Pancreas (tissue), 10 donors: ENCODE measurements at regions not wholly inside any gene's neighbourhood (a gene's known extent, or its start where the extent isn't known, plus 50 kb on each side); places are given as distances from the start of the nearest gene placed in this dataset.

Experiments used
- ATAC-seq, 4 donors: fragments of 200-7000 bp; cut with Tn5 transposase; one replicate each; pipeline versions ENCODE4 v1.8.0 to v1.9.1; 2020; ENCODE audit warnings: mild to moderate bottlenecking in 4 of 4, moderate library complexity in 4 of 4
- DNase-seq, 6 donors: peaks; one replicate each; pipeline ENCODE4 v3.0.0-alpha.2; 2020
- FAIRE-seq: peaks from 2 replicates; lab custom pipeline; 2012; peaks lifted over from hg19 to GRCh38; lab: Jason Lieb, UNC
- H3K27ac ChIP-seq, 4 donors: fragments of 200-600 bp; sonication (generic); 1 replicate in 3 of 4; 2 replicates in 1 of 4; pipeline versions ENCODE4 v1.5.0 to v1.8.0; 2020
- H3K27me3 ChIP-seq, 4 donors: fragments of 200-600 bp; one replicate each; pipeline ENCODE4 v1.8.0; 2021
- H3K36me3 ChIP-seq, 3 donors: fragments of 200-600 bp; sonication (generic) in 1 of 3; one replicate each; pipeline versions ENCODE4 v1.5.0 to v1.8.0; 2020 to 2021
- H3K4me1 ChIP-seq, 3 donors: fragments of 200-600 bp; one replicate each; pipeline ENCODE4 v1.8.0; 2021
- H3K4me3 ChIP-seq, 4 donors: fragments of 200-600 bp; sonication (generic) in 2 of 4; one replicate each; pipeline versions ENCODE4 v1.5.0 to v1.8.0; 2020 to 2021
- H3K9me3 ChIP-seq, 4 donors: fragments of 200-600 bp; one replicate each; pipeline ENCODE4 v1.8.0; 2021
- WGBS, 2 donors: extraction: QIAGEN DNeasy Blood & Tissue Kit; methylation state at CpG; one replicate each; pipeline ENCODE4 v1.1.7; 2013; 5-methylcytosine and 5-hydroxymethylcytosine counted together
- intact Hi-C, 3 donors: fragments of 100-400 bp; cut with DNase I; formaldehyde crosslinking; loops; one replicate each; pipeline versions ENCODE4 v1.11.1 to v1.14.2; 2022
- TF ChIP-seq, protein P1 (sequence below), 4 donors: fragments of 200-600 bp; sonication (generic) in 3 of 4; IDR thresholded peaks; one replicate each; pipeline versions ENCODE4 v1.5.0 to v1.8.0; 2021; ENCODE audit warnings: antibody characterized with exemption in 4 of 4
- donor health status: healthy with polysubstance abuse.
- donor health status: DM: no; HTN: no; CAD: no; lungs with moderate emphysema.
- donor health status: DM: no; HTN: no; CAD: no.
- donor health status: control.
- donor health status: control.
- donor health status: Bipolar disorder and iron deficiency.
- donor health status: DM: yes; HTN: yes; CAD: no.
- donor health status: DM: no; HTN: no; CAD: no.
- donor health status: DM: no; HTN: no; CAD: no.
- donor health status: DM: yes; HTN: yes; CAD: no.

DNA sequence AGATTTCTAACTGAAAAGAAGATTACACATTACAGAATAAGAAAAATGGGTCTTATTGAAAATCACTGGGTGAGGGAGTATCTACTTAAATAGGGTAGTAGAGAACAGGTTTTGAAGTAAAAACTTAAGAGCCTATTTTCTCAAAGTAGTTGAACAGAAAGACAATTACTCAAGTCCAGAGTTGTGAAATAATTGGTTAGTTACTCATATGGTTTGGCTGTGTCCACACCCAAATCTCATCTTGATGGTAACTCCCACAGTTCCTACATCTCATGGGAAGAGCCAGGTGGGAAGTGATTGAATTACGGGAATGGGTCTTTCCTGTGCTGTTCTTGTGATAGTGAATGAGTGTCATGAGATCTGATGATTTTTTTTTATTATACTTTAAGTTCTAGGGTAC, 1035.3 kb upstream of the GJE1 start:
- ATAC-seq, result no peak
- intact Hi-C loops, result no loop called here
- FAIRE-seq, result no peak

DNA sequence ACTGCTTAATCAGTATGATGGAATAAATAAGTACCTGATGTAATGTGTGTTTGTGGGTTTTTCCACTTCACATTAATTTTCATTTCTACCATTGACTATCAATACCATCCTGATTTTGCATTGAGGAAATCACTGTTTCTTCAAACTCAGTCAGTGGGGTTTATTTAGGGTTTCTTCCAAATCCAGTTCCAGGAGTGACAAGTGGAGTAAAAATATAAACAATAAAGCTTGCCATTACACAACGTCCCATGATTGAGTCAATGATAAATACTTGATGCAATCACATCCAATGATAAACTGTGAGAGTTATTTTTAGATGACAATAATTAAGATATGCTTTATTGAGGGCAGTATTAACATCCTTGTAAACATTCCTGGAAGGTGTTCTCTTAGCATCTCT, 1037.4 kb upstream of the GJE1 start:
- H3K4me3 ChIP-seq, result no peak overlapping the region
- H3K9me3 ChIP-seq, result no peaks in the 10 kb centered on the region
- no peak for ATAC-seq
- intact Hi-C loops, result no loop called here
- TF ChIP-seq, protein P1, sequence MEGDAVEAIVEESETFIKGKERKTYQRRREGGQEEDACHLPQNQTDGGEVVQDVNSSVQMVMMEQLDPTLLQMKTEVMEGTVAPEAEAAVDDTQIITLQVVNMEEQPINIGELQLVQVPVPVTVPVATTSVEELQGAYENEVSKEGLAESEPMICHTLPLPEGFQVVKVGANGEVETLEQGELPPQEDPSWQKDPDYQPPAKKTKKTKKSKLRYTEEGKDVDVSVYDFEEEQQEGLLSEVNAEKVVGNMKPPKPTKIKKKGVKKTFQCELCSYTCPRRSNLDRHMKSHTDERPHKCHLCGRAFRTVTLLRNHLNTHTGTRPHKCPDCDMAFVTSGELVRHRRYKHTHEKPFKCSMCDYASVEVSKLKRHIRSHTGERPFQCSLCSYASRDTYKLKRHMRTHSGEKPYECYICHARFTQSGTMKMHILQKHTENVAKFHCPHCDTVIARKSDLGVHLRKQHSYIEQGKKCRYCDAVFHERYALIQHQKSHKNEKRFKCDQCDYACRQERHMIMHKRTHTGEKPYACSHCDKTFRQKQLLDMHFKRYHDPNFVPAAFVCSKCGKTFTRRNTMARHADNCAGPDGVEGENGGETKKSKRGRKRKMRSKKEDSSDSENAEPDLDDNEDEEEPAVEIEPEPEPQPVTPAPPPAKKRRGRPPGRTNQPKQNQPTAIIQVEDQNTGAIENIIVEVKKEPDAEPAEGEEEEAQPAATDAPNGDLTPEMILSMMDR (IDR thresholded peaks at IDR 0.05), result no peak
- no peak overlapping the region for H3K27ac ChIP-seq
- H3K36me3 ChIP-seq, result no peaks in the 10 kb centered on the region
- no peaks in the 10 kb centered on the region for H3K4me1 ChIP-seq
- no peaks in the 10 kb centered on the region for H3K27me3 ChIP-seq
- no peak for DNase-seq
- FAIRE-seq, result no peak
- 18 to 29% methylated on average over 1 of the region's 1 CpG for WGBS, 2 donors

More for the DNA sequence above, 1035.3 kb upstream of the GJE1 start:
- DNase-seq, result no peak
- TF ChIP-seq, protein P1 (IDR thresholded peaks at IDR 0.05), result no peak
- no peaks in the 10 kb centered on the region for H3K4me1 ChIP-seq
- WGBS, 2 donors, result 41 to 42% methylated on average over 1 of the region's 1 CpG
- no peaks in the 10 kb centered on the region for H3K9me3 ChIP-seq
- H3K27ac ChIP-seq, result no peak overlapping the region
- no peaks in the 10 kb centered on the region for H3K36me3 ChIP-seq
- no peak overlapping the region for H3K4me3 ChIP-seq
- H3K27me3 ChIP-seq, result no peaks in the 10 kb centered on the region

DNA sequence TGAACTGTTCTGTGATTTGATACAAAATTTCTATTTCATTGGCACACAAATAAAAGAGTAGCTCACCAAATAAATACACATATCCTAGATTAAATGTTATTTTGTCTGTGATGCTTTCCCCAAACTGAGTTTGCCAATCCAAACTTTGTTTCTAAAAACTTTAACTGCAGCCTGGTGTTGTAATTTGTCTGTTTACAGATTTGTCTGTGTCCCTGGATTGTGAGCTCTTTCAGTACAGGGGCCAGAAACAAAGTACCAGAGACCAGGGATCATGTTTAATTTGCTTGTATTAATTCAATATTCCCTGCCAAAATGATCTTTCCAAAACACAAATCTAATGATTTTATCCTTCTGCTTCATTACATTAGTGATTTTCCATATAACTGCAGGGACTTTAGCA, 1044.6 kb upstream of the GJE1 start:
- Histone ChIP-seq H3K27me3 (no peaks in the 10 kb centered on the region), H3K36me3 (no peaks in the 10 kb centered on the region), H3K9me3 (no peaks in the 10 kb centered on the region), H3K4me1 (no peaks in the 10 kb centered on the region), H3K4me3 (no peak overlapping the region), H3K27ac (no peak overlapping the region)
- no peak for DNase-seq
- intact Hi-C loops, result no loop called here
- no peak for ATAC-seq
- TF ChIP-seq, protein P1 (IDR thresholded peaks at IDR 0.05), result no peak
- no peak for FAIRE-seq

DNA sequence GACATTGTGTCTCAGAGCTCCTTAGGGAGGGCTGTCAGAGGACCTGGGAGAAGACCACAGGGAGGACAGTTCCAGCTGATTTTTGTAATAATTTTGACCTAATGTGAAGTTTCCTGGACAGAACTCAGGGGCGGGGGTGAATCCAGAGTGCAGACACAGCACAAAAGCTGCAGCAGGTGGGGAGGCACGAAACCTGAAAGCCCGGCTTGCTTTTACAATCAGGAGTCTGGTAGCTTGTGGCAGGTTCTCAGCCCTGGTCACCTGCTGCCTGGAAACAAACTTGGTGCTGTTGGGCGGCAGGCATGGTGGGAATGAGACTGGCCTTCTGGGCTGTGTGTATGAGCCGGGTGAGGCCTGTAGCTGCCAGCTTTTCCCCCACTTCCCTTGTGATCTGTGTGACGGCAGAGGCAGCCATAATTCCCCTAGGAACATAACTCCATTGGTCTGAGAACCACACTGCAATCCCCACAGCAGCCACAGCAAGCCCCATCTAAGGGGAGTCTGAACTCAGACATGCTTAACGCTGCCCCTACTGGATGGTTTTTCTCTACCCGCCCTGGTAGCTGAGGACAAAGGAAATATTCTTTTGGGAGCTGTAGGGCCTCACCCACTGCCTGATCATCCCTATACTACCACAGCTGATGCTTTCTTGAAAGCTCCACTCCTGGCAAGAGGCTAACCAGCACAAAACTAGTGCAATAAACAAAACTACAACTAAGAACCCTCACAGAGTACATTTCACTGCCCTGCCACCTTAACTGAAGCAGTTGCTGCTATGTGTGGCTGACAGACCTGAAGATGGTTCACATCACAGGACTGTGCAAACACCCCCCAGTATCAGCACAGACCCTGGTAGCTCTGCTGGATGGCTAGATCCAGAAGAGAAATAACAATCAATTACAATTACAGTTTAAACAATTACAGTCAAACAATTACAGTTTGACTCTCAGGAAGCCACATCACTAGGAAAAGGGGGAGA, 1055.1 kb upstream of the GJE1 start:
- Histone ChIP-seq H3K36me3 (no peaks in the 10 kb centered on the region), H3K4me3 (no peak overlapping the region), H3K27ac (no peak overlapping the region), H3K4me1 (no peaks in the 10 kb centered on the region), H3K9me3 (no peaks in the 10 kb centered on the region), H3K27me3 (no peaks in the 10 kb centered on the region)
- 67 to 80% methylated on average over 8 of the region's 8 CpGs for WGBS, 2 donors
- peak in 1 of 4 donors; percentile 24 for ATAC-seq
- TF ChIP-seq, protein P1 (IDR thresholded peaks at IDR 0.05), result no peak
- intact Hi-C loops, result no loop called here
- peak in 1 of 6 donors; percentile 9 for DNase-seq
- FAIRE-seq, result no peak

DNA sequence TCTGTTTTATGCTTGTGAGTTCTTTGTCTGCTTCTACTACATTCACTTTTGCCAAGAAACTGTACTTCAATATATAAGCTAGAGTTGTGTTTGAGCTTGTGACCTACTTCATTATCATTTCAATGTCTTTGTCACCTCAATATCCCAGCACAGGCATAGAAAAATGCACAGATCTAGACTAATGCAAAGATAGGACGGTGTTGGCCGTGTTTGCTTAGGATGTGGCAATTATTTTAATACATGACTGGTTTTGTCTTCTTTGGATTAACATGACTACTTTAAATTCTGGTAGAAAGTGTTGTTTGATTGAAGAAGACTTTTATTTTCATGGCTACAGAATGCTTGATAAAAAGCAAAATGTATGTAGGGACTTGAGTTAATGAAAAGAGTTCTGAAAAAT, 1075.0 kb upstream of the GJE1 start:
- intact Hi-C loops, result no loop called here
- H3K36me3 ChIP-seq, result no peaks in the 10 kb centered on the region
- TF ChIP-seq, protein P1 (IDR thresholded peaks at IDR 0.05), result no peak
- DNase-seq (no peak), ATAC-seq (no peak), FAIRE-seq (no peak)
- H3K4me1 ChIP-seq, result no peaks in the 10 kb centered on the region
- H3K4me3 ChIP-seq, result no peak overlapping the region
- no peaks in the 10 kb centered on the region for H3K9me3 ChIP-seq
- WGBS, 2 donors, result 58 to 71% methylated on average over 2 of the region's 2 CpGs
- H3K27me3 ChIP-seq, result no peaks in the 10 kb centered on the region
- no peak overlapping the region for H3K27ac ChIP-seq
